A673 (cell line): ENCODE measurements at regions not wholly inside any gene's neighbourhood (a gene's known extent, or its start where the extent isn't known, plus 50 kb on each side); places are given as distances from the start of the nearest gene placed in this dataset.

Experiments used
- BruUV-seq: library from RNA; stranded (reverse); fragments of 400-500 nt; replicated peaks from 2 replicates; lab custom pipeline; 2021; lab: Mats Ljungman, UMichigan
- CTCF ChIA-PET: fragments of 300-600 bp; sonication (Branson Sonifier 250); formaldehyde crosslinking; loops from one replicate; lab custom pipeline; 2022; ENCODE audit warnings: antibody characterized with exemption; lab: Charles Lee
- POLR2A ChIA-PET: fragments of 300-600 bp; sonication (Branson Sonifier 250); formaldehyde crosslinking; loops from one replicate; lab custom pipeline; 2022; ENCODE audit warnings: antibody characterized with exemption; ENCODE audit not compliant: low non-redundant PET; lab: Charles Lee
- DNase-seq: peaks from one replicate; pipeline ENCODE4 v3.0.0-alpha.2; 2015; ENCODE audit warnings: low spot score
- H3K27ac ChIP-seq: fragments of 200-600 bp; sonication (generic); 2 replicates; pipeline ENCODE4 v1.5.1; 2016; ENCODE audit warnings: mixed run types, low read depth, mild to moderate bottlenecking, mixed read lengths, antibody characterized with exemption, low read length; ENCODE audit not compliant: poor library complexity, severe bottlenecking
- H3K27me3 ChIP-seq: fragments of 200-600 bp; sonication (generic); replicated peaks from 2 replicates; pipeline ENCODE4 v1.6.1; 2017; ENCODE audit warnings: mixed run types, low read depth, mild to moderate bottlenecking, mixed read lengths, antibody characterized with exemption, low read length; ENCODE audit not compliant: insufficient read depth, poor library complexity
- H3K36me3 ChIP-seq: fragments of 200-600 bp; sonication (generic); 2 replicates; pipeline ENCODE4 v1.6.1; 2016; ENCODE audit warnings: mixed run types, mild to moderate bottlenecking, mixed read lengths, antibody characterized with exemption, low read length; ENCODE audit not compliant: insufficient read depth, poor library complexity, severe bottlenecking
- H3K4me1 ChIP-seq: fragments of 200-600 bp; sonication (generic); 2 replicates; pipeline ENCODE4 v1.6.1; 2017; ENCODE audit warnings: mixed run types, mild to moderate bottlenecking, mixed read lengths, antibody characterized with exemption, low read length; ENCODE audit not compliant: insufficient read depth, poor library complexity, severe bottlenecking
- H3K4me3 ChIP-seq: fragments of 200-600 bp; sonication (generic); 2 replicates; pipeline ENCODE4 v1.5.1; 2016; ENCODE audit warnings: low read depth, mixed run types, mild to moderate bottlenecking, mixed read lengths, low read length; ENCODE audit not compliant: poor library complexity, severe bottlenecking
- H3K9me3 ChIP-seq: fragments of 200-600 bp; sonication (generic); 2 replicates; pipeline ENCODE4 v1.6.1; 2016; ENCODE audit warnings: mixed run types, low read depth, mild to moderate bottlenecking, mixed read lengths, antibody characterized with exemption, low read length; ENCODE audit not compliant: poor library complexity, severe bottlenecking
- EZH2 ChIP-seq: fragments of 200-600 bp; sonication (generic); IDR thresholded peaks from 2 replicates; pipeline ENCODE4 v1.6.1; 2017; ENCODE audit warnings: borderline replicate concordance, low read depth, mild to moderate bottlenecking, mixed read lengths, antibody characterized with exemption, low read length; ENCODE audit not compliant: poor library complexity, severe bottlenecking
- intact Hi-C: fragments of 100-400 bp; cut with micrococcal nuclease; formaldehyde crosslinking; loops from one replicate; pipeline ENCODE4 v1.10.0; 2022; ENCODE audit not compliant: unreplicated experiment
- TF ChIP-seq, protein P1 (sequence below): fragments of 300-800, 200-600 bp; sonication (generic); conservative IDR thresholded peaks from 2 replicates; pipeline ENCODE4 v1.5.1; 2017; ENCODE audit warnings: low read depth, mild to moderate bottlenecking, antibody characterized with exemption, low read length, moderate library complexity, mixed read lengths

DNA sequence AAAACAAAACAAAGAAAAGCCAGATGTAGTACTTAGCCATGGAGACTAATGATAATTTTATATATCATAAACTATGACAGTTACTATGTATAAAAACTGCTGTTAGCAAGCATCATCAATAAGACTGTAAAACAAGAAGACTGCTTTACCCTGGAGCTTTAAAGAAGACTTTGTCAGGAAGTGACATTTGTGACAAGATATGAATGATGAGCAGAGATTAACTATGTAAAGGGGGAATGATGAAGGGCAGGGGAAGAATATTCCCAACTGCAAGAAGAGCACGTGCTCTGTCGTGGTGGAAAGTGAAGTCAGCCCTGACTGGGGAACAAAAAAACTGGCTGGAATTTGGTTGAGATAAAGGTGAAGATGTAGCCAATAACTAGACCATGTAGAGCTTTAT is 617.1 kb upstream of the AMOT start:
- no peaks in the 10 kb centered on the region for H3K4me1 ChIP-seq
- no peaks in the 10 kb centered on the region for H3K27me3 ChIP-seq
- DNase-seq = no peak
- BruUV-seq = no TSS peak
- H3K4me3 ChIP-seq = no peak overlapping the region
- ChIA-PET CTCF (no interaction called here), POLR2A (no interaction called here)
- H3K9me3 ChIP-seq = no peaks in the 10 kb centered on the region
- H3K27ac ChIP-seq = no peak overlapping the region
- H3K36me3 ChIP-seq = no peaks in the 10 kb centered on the region
- TF ChIP-seq, protein P1, sequence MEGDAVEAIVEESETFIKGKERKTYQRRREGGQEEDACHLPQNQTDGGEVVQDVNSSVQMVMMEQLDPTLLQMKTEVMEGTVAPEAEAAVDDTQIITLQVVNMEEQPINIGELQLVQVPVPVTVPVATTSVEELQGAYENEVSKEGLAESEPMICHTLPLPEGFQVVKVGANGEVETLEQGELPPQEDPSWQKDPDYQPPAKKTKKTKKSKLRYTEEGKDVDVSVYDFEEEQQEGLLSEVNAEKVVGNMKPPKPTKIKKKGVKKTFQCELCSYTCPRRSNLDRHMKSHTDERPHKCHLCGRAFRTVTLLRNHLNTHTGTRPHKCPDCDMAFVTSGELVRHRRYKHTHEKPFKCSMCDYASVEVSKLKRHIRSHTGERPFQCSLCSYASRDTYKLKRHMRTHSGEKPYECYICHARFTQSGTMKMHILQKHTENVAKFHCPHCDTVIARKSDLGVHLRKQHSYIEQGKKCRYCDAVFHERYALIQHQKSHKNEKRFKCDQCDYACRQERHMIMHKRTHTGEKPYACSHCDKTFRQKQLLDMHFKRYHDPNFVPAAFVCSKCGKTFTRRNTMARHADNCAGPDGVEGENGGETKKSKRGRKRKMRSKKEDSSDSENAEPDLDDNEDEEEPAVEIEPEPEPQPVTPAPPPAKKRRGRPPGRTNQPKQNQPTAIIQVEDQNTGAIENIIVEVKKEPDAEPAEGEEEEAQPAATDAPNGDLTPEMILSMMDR = no peak
- no peak for TF ChIP-seq EZH2
- intact Hi-C loops = no loop called here

DNA sequence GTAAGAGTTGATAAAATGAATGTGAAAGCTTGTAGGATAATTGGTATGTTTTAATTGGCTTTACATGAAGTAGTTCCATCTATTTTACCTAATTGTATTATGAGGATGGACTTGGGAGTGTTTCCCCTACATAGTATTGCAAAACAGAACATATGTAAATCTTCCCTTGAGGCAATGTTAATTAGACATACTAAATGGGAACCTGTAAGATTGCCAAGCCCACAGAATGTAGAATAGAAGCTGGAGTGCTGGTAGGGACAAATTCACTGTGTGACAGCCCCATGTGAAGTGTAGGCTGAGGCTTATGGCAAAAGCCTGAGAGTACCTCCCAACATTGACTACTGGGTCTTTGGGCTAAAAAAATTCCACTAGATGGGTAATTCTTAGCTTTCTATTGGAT is 615.0 kb upstream of the AMOT start:
- TF ChIP-seq EZH2 = no peak
- TF ChIP-seq, protein P1 = no peak
- POLR2A ChIA-PET = no interaction called here
- no TSS peak for BruUV-seq

DNA sequence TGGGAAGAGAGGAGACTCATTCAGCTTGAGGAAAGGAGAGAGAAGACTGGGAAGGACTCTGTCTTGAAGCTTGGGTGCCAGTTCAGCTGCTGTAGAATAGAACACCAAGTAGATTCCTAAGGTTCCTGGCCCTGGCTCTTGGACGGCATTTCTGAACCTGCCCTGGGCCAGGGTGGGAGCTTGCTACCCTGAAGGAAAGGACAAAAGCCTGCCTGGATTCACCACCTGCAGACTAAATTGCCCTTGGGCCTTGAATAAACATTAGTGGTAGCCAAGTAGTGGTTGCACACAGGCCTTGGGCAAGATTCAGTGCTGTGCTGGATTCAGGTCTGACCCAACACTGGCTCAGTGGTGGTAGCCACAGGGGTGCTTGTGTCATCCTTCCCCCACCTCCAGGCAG is 588.4 kb upstream of the AMOT start:
- intact Hi-C loops = no loop called here
- DNase-seq = no peak
- no peak overlapping the region for H3K27ac ChIP-seq
- no TSS peak for BruUV-seq
- CTCF ChIA-PET = no interaction called here
- H3K4me3 ChIP-seq = no peak overlapping the region
- no peaks in the 10 kb centered on the region for H3K27me3 ChIP-seq
- H3K4me1 ChIP-seq = no peaks in the 10 kb centered on the region
- H3K36me3 ChIP-seq = no peaks in the 10 kb centered on the region
- peaks cover 9% of the 10 kb centered on the region for H3K9me3 ChIP-seq
- TF ChIP-seq, protein P1 = no peak
- TF ChIP-seq EZH2 = no peak
- POLR2A ChIA-PET = no interaction called here

More for the DNA sequence above, 615.0 kb upstream of the AMOT start:
- Histone ChIP-seq H3K9me3 (no peaks in the 10 kb centered on the region), H3K4me3 (no peak overlapping the region), H3K36me3 (no peaks in the 10 kb centered on the region), H3K4me1 (no peaks in the 10 kb centered on the region), H3K27ac (no peak overlapping the region), H3K27me3 (no peaks in the 10 kb centered on the region)
- intact Hi-C loops = no loop called here
- CTCF ChIA-PET = no interaction called here
- DNase-seq = no peak
